ENCODE measurements at regions not wholly inside any gene's neighbourhood (a gene's known extent, or its start where the extent isn't known, plus 50 kb on each side); places are given as distances from the start of the nearest gene placed in this dataset.

DNA sequence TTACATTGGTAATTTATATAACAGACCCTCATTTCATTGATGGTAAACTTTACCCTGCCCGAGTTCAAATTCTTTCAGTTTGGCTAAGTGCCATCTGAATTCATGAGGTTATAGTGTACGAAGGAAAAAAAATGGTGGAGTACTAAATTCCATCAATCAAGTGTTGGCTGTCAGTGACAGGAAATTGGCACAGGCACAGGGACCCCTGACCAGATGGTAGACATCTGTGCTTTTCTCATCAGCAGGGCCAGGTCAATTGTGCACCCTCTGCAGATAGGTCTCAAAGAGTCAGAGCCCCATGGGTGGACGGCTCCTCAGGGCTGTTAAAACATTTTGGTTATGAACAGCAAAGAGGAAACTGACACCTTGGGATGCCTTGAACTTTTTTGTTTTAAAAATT, 439.2 kb downstream of the SETBP1 start:
- DNase-seq = no peak

DNA sequence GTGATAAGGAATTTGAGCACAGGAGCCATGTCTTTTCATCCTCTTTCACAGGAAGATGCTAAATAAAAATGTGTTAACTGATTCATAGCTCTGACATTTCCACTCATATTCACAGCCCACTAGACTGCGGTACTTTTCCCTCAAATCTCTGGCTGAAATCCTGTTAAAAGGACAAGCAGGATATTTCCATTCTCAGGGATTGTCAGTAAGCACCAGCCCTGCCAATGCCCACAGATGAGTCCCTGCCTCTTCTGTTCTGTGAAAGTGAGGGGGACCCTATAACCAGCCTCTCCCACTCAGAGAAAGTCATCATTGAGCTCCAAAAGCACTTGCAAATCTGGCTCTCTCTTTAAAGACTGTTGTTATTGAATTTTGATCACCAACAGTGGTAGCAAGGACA, 440.5 kb downstream of the SETBP1 start:
- no peak for DNase-seq

DNA sequence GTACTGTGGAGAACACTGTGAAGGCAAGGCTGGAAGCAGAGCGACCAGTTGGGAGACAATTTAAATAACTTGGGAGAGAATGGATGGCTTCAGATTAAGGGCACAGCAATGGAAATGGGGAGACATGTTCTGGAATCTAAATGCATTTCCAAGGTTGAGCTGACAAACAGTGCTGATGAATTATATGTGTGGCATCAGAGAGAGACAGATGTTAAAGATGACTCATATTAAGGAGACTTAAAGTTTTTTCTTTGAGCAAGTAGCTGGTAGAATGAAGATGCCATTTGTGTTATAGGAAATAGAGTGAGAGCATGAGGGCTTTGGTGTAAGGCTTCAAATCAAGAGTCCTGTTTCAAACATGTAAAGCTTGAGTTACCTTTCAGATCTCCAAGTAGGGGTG, 441.8 kb downstream of the SETBP1 start:
- no peak for DNase-seq

DNA sequence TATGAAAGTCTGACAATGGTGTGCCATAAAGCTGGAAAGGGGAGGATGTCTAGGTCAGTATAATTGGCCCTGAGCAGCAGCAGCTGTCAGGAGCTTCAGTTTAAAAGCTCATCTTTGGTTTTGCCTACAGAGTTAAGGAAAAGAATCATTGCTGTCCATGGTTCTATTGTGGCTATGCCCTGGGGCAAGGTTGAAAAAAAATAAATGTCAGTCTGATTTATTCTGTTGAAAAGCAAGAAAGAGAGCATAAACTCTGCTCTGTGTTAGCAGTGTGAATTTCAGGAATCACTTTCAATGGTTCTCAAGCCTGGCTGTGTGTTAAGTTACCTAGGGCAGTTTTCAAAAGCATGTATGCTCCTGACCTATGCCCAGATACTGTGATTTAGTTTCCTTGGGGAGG, 446.7 kb downstream of the SETBP1 start:
- no peak for DNase-seq

DNA sequence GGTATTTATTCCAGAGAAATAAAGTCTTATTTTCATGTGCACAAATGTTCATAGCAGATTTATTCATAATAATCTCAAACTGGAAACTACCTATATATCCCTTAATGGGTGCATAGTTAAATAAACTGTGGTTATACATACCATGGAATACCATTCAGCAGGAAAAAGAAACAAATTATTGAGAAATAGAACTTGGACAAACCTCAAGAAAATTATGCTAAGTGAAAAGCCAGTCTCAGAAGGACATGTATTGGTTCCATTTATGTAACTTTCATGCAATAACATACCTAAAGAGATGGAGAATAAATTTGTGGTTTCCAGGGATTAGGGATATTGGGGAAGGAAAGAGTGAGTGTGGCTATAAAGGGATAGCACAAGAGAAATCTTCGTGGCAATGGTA, 452.6 kb downstream of the SETBP1 start:
- no peak for DNase-seq

DNA sequence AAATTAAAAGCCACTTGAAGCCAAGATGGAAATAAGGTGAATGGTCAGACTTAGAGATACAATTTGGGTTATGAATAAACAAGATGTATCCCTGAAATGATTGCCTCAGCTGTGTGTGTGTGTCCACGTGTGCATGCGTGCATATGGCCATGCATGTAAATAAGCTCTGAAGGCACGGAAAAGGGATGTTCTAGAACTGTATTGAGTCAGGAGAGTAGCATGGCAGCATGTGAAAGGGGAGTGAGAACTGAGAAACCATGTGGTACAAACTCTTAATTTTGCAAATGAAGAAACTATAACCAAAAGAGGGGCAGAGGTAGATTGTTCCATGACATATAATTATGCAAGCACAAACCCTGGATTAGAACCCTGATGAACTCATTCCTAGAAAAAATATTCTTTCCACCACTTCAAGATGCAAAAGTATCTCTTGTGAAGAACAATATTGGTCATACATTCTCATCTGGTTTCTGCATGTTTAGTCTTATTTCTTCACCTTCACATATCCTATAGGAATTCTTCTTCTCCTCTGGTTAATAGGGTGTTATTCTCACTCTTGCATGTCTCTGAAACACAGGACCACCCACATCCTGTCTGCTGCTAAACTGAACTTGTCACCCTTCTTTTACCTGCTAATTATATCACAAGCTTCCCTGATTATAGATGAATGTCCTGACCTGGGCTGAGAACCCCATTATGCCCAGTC, 455.8 kb downstream of the SETBP1 start:
- no peak for DNase-seq

DNA sequence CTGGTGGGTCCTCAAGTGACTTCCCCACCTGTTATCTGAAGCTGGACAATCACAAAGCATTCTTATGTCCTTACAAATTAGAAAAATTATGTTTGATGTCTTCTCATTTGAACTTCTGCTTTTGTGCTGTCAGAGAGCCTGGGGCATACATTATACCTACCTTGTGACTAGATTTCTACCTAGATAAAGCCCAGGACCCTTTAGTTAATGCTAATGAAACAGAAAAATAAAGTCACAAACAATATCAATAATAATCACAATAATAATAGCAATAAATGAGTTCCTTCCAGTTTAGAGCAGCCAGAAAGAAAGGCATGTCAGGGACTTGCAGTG, 456.4 kb downstream of the SETBP1 start:
- no peak for DNase-seq

DNA sequence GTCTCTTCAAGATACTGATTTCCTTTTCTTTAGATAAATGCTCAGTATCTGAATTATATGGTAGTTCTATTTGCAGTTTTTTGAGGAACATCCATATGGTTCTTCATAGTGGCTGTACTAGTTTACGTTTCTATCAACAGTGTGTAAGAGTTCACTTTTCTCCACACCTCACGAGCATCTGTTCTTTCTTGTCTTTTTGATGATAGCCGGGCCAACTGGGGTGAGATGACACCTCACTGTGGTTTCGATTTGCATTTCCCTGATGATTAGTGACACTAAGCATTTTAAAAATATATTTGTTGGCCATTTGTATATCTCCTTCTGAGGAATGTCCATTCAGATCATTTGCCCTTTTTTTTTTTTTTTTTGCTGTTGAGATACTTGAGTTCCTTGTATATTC, 458.8 kb downstream of the SETBP1 start:
- no peak for DNase-seq

DNA sequence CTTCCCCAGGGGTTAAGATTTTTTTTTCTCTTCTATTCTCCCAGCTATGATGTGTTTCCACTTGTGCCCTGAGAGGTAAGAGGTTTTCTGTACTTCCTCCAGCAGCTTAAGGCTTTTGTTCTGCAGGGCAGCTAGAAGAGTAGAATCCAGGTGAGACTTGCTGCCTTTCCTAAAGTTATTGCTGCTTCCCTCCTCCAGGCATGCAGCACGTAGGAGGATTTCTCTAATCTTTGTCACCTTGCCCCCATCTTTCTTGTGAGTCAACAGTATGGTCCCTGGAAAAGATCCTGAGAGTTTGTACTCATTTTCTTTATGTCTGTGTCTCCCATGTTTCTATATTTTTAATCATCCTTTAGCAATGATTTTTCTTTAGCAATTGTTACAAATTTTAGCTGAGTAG, 462.2 kb downstream of the SETBP1 start:
- DNase-seq = no peak

DNA sequence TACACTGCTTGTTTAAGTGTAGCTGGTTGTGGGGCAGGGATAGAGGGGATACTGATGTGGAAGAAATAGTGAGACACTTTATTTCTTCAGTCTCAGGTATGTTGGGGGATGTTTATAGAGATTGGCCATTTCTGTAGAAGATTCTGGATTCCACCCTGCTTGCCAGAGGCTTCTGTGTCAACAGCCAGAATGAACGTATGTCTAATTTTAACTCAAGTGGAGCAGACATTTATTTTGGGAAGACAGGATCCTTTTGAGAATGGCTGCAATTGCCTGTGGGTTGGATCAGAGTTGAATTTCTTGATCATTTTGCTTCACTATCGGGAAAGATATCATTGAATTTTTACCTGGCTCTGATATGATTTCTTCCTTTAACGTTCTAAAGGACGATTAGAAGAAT, 465.6 kb upstream of the SLC14A2 start:
- DNase-seq = no peak

DNA sequence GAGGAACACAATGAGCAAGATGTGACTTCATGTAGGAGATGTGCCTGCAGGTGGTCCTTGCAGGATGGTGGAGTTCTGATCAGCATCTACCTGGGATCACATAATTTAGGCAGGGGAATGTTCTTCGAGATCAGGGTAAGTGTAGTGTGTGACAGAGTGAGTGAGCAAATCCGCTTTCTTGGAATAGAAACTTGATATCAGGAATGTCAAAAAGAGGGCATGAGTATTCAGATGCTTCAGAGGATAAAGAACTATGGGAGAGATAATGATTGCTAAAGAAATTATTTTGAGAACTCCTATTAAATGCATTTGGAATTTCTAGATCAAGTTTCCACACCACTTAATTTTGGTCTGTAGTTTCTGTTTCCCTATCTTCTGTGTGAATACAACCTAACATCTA, 463.6 kb upstream of the SLC14A2 start:
- no peak for DNase-seq

DNA sequence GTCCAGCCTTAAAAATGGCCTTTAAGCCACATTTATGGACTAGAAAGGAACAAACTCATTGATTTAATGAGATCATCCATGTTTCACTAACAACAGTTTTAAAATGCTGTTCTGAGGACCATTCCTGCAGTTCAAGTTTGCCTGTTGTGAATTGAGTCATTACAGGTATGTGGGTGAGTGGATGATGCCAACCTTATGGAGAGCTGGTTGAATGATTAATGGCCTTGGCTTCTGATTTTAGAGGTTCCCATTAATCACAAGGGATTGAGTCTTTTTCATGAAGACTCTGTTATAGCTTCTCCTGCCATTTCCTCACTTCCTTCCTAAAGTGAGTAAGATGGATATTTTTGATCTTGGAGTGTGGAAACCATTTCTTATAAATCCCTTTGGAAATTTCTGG, 459.8 kb upstream of the SLC14A2 start:
- DNase-seq = no peak

DNA sequence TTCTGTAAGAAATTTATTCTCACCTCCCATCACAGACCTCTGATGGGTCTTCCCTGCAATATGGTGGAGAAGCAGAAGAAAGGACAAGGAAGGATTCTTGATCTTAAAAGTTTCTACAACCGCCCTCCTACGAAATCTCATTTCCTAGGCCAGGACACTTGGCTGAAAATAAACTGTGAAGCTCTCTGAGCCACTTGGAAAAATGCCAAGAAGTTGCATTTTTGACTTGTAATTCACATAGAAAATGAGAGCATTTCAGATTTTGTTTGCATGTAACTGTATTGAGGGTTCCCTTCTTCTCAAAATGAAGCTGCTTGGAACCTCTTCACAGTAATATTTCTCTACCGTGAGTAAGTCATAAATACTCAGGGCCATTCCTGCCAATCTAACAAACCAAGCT, 458.3 kb upstream of the SLC14A2 start:
- no peak for DNase-seq

DNA sequence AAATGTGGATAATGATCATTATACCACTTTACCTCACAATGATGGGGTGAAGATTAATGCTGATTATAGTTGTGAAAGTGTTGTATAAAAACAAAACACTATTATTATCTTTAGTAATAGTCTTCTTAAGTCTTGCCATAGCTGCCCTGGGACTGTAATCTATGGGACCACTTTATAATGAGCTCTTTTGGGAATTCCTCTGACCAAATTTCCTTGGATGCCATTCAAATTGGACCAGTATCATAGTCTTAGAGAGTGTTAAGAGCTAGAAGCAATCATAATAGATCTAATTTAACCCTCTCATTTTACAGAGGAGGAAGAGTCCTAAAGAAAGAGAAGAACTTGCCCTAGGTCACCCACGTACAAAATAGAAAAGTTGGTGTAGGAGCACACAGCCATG, 457.7 kb upstream of the SLC14A2 start:
- DNase-seq = no peak

DNA sequence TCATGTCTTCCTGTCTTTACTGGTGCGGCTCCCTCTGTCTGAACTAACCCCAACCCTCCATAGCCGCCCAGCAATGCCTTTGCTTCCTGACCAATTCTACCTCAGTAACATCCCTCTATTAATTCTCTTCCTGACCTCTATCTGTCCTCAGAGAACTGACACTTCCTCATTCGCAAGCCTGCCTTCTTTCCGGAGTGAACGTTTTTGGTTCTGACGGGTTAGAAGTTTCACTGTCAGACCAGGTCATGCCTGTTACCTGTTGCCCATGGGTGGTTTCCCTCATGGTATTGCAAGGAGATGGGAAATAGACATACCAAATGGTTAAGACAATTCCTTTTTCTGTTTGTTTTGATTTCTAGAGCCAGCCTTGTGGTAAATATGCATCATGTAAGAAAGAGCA, 453.4 kb upstream of the SLC14A2 start:
- no peak for DNase-seq

DNA sequence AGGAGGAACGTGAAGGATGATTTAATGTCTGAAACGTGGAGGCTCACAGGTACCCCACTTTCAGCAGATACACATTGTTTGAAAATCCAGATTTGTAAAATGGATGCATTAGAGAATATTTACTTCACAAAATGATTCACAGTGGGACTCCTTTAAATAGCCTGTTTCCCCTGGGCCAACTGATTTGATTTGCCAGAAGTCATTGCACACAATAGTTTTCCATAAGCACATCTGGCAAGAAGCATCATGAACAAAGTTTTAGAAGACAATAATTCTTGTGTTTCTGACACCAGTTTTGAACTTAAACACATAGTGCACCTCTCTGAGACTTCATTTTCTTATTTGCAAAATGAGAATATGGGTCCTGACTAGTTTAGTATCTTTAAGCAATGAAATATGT, 451.4 kb upstream of the SLC14A2 start:
- DNase-seq = no peak

DNA sequence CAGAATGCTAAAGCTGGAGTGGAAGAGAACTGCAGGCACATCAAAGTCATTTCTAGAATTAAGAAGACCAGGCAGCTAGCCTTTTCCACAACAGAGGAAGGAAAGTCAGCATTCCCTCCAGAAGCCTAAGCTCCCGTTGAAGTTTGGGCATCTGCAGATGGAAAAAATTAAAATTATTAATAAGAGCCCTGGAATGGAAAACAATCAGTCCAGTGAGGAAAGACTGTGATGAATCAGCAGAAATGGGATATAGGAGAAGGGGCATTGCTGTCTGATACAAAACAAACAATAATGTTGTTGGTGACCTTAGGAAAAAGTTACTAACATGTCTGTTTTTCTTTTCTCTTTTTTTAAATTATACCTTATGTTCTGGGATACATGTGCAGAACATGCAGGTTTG, 450.7 kb upstream of the SLC14A2 start:
- no peak for DNase-seq

DNA sequence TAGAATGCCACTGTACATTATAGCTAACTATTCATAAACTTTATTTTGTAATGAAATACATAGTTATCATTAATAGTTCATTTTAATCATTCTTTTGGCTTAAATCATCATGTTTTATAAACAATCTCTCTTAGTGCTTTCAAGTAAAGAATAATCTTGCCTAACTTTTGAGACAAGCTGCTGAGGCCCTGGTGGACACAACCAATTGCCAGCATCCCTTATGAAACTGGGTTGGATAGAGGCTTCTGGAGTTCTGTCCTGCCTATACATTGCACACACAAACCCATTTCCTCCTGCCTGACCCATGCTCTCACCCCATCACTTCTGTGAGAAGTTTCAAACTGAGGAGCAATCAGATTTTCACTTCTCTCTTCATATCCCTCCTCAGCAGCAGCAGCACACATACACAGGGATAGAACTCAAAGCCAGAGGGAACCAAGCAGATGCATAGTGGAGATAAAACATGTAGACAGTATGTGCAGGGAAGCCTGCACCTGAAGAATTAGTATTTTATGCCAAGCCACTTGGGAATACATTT, 450.0 kb upstream of the SLC14A2 start:
- no peak for DNase-seq

DNA sequence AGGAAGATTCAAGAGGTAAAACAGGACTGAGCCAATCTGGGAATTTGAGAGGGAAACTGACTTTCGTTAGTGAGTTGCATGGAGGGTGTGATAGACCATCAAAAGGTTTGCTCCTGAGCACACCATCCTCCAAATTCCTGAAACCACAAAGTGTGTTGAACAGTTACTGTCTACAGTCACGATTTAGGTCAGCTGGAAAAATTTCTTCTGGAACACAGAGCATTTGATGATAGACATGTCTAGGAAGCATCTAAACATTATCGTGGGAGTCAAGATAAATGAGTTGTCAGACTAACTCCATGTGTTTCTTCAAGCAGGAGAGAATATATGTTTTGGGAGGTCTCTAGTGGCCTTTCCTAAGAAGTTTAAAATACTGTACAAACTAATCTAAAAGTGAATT, 449.4 kb upstream of the SLC14A2 start:
- DNase-seq = no peak

DNA sequence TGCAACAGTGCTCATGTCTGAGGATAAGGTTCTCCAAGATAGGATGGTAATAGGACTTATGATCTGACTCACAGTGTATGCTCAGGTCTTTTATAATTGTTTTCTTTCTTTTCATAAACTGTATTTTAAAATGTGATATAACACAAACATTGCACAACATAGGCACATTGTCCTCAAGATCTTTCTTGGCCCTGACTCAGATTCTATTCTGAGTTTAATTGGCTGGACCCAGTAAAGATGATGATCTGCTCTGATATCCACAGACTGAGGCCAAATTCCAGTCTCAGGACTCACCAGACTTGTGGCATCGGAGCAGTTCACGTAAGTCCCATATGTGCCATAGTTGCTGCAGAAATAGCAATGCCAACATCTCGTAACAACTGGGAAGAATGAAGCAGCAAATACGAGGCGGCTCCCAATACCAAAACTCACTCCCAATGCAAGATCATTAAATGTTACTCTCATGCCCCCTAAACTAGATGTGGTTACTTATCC, 448.9 kb upstream of the SLC14A2 start:
- DNase-seq = no peak

DNA sequence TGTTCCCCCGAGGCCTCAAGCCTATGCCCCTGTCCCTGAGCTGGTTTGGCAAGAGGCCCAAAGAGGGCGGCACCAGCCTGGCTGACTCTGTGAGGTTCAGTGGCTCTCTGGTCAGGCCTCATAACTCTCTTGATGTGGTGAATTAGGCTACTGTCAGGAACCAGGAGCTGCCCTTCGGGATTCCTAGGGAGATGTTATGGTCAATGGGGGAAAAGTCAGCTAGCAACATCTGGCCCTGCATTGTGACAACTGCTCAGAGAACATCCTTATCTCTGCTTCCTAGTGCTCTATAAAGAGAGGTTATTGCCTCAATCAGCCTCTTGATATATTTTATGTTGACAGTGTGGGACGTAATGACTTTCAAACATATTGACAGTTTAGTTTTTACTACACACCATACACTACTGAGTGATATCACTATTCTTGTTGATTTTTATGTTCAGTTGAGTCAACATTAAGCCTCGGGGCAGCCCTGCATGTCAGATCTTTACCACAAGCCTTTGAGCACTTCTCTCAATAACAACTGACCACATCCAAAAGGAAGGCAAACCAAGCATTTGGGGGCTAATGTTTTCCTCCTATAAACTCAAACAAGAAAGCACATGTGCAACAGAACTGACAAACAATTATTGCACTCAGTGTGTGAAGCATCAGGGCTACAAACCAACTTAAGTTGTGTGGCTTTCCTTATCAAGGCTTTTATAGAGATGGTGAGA, 448.3 kb upstream of the SLC14A2 start:
- DNase-seq = no peak

DNA sequence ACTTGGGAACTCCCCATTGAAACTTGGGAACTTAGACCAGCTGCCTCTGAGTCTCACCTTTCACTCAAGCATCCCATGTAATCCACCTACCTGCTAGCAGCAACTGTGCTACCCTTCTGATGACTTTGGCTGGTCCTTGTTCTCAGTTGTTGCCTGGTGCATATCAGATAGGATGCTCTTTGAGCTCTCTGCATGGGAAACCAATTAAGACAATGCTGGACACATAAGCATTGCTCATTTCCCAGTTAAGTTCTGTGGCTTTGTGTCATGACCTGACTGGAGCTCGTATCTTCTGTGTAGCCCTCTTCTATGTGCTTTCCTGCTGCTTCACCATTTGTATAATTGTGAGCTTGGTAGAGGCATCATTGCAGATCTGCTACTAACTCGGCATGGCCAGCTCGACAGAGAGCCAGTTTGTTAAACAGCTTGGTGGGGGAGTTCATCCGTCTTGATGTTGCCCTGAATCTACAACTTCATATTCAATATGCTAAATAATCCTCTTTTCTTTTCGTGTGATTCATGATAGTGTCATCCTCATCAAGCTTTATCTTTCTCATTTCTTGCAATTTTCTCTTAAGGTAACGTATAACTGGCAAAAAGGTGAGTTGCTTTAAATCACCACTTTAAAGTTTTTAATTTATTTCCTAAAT, 447.5 kb upstream of the SLC14A2 start:
- no peak for DNase-seq

DNA sequence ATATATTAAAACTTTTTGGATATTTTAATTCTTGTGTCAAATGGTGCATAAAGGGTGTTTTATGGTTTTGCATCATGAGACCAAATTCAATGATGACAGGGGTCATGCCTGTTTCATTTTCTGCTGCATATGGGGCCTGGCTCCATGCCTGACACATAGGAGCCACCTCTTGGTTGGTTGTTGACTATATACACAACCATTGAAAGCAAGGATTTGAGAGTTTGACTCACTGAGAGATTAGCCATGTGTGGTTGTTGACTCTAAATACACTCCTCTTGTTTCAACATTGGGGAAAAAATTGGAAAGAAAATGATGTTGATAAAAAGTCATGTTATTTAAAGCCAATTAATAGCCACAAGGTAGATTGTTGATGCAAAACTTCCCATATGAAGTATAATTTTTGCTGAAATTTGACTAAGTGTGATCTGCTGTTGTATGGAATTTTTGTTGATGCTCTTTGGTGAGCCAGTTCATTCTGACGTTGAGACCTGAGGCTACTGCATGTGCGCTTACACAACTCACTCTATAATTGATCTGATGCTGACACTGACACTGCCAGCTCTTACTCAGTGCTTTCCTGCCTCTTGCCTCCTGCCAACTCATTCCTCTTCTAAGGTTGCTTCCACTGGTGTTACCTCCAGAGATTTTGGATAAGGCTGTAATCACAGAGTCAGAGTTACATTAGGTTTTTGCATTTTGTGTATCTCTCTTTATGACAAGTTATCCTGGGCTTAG, 446.2 kb upstream of the SLC14A2 start:
- DNase-seq = no peak

All from activated CD4-positive, CD25-positive, alpha-beta regulatory T cell (primary cell).